HG03066 (cell line): ENCODE measurements at regions not wholly inside any gene's neighbourhood (a gene's known extent, or its start where the extent isn't known, plus 50 kb on each side); places are given as distances from the start of the nearest gene placed in this dataset.
"Not testable (repeated sequence)": the region's sequence is repeated elsewhere in the genome, so short reads cannot be mapped to it uniquely, and the experiment has no call there.

ENCODE experiments used
- ATAC-seq: cut with Tn5 transposase; IDR thresholded peaks from one replicate; pipeline ENCODE4 v1.9.1; 2021; ENCODE audit warnings: low read depth; ENCODE audit not compliant: unreplicated experiment

- ATAC-seq: not testable (repeated sequence)
Observed at GRCh38 chr15:36195361-36196007, 383.9 kb upstream of the CDIN1 start.

- ATAC-seq: no peak
Observed at GRCh38 chr15:36208868-36209582, 370.4 kb upstream of the CDIN1 start.

- no peak for ATAC-seq
Observed at GRCh38 chr15:36210426-36210825, 369.0 kb upstream of the CDIN1 start.

- ATAC-seq: no peak
Observed at GRCh38 chr15:36218322-36218721, 361.1 kb upstream of the CDIN1 start.

DNA sequence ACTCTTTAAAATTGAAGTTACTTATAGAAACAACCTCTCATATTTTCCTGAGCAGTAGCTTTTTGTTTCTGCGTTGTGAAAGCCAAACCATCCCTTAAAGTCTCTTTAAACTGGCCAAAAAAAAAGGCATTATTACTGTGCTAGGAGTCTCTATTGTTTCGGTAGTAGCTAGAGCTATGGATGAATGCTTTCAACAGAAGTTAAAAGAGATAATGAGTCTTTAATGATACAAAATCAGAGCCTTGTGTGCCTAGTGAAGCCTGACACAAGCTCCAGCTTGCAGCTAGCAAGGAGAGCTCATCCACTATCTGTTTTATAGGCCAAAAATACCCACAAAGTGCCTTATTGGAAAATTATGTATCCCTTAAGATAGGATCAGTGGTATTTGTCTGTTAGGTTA is 360.4 kb upstream of the CDIN1 start:
- ATAC-seq: no peak

DNA sequence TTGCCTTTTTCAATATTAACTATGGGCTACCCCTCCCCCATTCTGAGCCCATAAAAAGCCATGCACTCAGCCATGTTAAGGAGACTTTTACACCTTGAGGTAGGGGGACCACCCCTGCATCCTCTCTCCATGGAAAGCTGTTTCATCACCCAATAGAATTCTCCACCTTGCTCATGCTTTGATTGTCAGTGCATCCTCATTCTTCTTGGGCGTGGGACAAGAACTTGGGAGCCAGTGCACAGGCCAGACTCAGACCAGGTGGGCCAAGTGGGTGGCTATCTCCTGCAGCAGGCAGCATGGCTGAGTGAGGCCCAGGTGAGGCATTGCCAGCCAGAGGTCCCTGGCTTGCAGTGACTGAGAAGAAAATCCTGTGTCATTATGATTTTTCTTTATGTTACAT is 357.4 kb upstream of the CDIN1 start:
- ATAC-seq: no peak

- no peak for ATAC-seq
Observed at GRCh38 chr15:36230776-36231175, 348.6 kb upstream of the CDIN1 start.

- ATAC-seq: no peak
Observed at GRCh38 chr15:36232491-36232890, 346.9 kb upstream of the CDIN1 start.

- ATAC-seq: no peak
Observed at GRCh38 chr15:36234743-36235142, 344.7 kb upstream of the CDIN1 start.

- ATAC-seq: no peak
Observed at GRCh38 chr15:36235173-36235572, 344.3 kb upstream of the CDIN1 start.

GRCh38 chr15:36239509-36239908 is 339.9 kb upstream of the CDIN1 start:
- ATAC-seq: no peak

DNA sequence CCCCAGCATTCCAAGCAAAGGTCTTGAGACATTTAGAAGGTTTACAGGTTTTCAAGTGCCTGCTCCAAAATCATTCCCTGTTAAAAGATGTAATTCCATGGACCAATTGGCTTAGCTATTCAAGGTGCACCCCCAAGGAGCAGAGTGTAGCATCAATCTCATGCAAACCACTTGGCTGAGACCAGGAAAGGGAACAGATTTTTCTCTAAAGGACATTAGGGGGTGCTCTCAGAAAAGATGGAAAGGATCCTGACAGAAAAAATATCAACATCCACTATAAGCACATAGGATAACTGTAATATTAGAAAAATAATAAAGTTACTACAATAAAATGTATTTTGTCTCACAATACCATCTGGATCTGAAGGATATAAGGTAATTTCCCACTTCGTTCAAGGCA is 328.0 kb upstream of the CDIN1 start:
- ATAC-seq: no peak

GRCh38 chr15:36252146-36252711 is 327.2 kb upstream of the CDIN1 start:
- ATAC-seq: no peak

GRCh38 chr15:36254426-36254825 is 325.0 kb upstream of the CDIN1 start:
- no peak for ATAC-seq

DNA sequence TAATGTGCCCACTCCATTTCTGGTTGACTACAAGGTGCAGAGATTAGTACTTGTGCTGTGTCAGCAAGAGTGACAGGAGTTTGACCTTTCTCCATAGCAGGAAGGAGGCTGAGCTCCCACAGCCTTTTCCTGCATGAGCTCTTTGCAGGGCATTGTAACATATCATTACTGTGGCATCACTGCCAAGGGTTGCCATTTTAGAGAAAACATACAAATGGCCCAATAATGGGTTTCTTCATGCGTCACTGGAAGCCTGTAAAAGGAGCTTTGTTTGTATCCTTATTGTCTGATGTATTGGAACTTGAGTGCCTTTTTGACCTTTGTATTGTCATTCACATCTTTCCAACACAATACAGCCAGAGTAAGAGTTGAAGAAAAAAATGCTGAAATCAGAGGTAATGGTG is 323.0 kb upstream of the CDIN1 start:
- ATAC-seq: no peak

DNA sequence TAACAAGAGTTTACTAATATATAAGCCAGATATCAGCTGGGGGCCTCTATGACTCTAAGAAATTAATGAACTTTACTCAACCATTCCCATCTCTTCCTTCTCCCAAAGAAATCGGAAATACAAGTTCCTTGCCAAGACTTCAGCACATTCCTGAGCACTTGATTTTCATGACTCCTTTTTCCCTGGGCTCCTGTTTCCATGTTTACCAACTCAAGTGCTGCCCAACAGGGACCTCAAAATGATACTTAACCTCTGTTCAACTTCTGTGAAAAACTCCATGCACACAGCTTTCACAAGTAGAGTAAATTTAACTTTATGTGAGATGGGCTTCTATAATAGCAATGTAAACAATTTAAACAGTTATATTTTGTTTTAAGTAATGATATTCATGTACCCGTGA is 315.8 kb upstream of the CDIN1 start:
- ATAC-seq: no peak

GRCh38 chr15:36265422-36265821 is 314.0 kb upstream of the CDIN1 start:
- no peak for ATAC-seq

DNA sequence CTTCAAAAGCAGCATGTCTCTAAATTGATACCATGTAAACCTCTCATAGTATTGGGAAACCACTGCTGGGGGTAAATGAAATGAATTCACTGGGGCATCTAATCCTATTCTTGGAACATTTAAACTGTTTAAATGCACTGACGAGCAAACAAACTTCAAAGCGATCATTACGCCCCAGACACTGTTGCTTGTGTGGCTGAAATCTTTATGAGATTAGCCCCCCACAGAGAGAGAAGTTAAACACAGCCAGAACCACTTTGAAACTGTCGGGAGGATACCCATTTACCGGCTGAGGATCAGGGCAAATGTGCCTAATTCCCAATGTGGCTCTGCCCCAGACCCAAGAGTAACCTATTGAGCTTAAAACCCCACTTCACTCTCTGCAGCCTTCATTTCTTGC is 308.4 kb upstream of the CDIN1 start:
- ATAC-seq: no peak

- no peak for ATAC-seq
Observed at GRCh38 chr15:36275656-36276055, 303.8 kb upstream of the CDIN1 start.

DNA sequence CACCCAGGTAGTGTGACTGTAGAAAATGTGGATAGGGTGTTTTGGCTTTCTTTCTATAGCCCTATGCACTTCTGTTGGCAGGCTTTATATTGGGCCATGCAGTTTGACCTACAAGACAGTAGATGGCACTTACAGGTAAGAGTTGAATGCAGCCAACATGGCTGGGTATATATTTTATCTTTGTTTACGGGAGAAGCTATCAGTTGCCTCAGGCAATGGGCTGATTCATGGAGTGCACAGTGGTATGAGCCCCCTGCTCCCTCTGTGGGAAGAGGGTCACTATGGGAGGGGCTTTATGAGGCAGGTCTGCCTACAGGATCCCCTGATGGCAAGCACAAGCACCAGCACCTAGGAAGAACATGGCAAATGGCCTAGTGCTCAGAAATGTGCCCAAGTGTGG is 301.2 kb upstream of the CDIN1 start:
- no peak for ATAC-seq

DNA sequence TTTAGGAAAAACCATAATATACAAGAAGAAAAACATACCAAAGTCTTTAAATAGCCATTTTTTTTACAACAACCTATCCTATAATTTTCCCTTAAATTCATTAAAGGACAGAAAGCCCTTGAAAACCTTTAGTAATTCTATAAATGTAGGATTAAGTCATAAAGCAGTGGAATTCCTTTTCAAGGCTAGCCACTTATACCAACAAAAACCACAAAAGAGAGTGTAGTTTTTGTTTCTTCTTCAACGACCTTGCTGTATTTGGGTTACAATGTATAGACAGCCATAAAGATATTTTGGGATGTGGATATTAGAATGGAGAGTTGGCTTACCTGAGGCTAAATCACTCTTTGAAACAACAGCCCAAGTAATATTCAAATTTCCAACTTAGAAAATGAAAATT is 296.6 kb upstream of the CDIN1 start:
- no peak for ATAC-seq

- ATAC-seq: no peak
Observed at GRCh38 chr15:36284911-36285310, 294.5 kb upstream of the CDIN1 start.
